Tibial artery (tissue), 4 donors: ENCODE measurements at regions not wholly inside any gene's neighbourhood (a gene's known extent, or its start where the extent isn't known, plus 50 kb on each side); places are given as distances from the start of the nearest gene placed in this dataset.

Experiments used
- DNase-seq, 2 donors: peaks; one replicate each; pipeline ENCODE4 v3.0.0-alpha.2; 2019
- H3K27ac ChIP-seq, 2 donors: fragments of 200-600 bp; sonication (generic) in 1 of 2; 1 replicate in 1 of 2; 2 replicates in 1 of 2; pipeline ENCODE4 v1.5.1; 2018 to 2019; ENCODE audit warnings: mild to moderate bottlenecking in 1 of 2
- H3K27me3 ChIP-seq, 2 donors: fragments of 200-600 bp; sonication (generic) in 1 of 2; one replicate each; pipeline versions ENCODE4 v1.5.1 to v1.6.0; 2016 to 2019
- H3K36me3 ChIP-seq, 3 donors: fragments of 200-600 bp; sonication (generic) in 2 of 3; one replicate each; pipeline ENCODE4 v1.5.1; 2016 to 2019; ENCODE audit warnings: mild to moderate bottlenecking in 2 of 3
- H3K4me1 ChIP-seq, 4 donors: fragments of 200-600 bp; sonication (generic) in 2 of 4; 1 replicate in 3 of 4; 2 replicates in 1 of 4; pipeline ENCODE4 v1.5.1; 2016 to 2019
- H3K4me3 ChIP-seq, 2 donors: fragments of 200-600 bp; sonication (generic) in 1 of 2; 1 replicate in 1 of 2; 2 replicates in 1 of 2; pipeline ENCODE4 v1.5.1; 2018 to 2019; ENCODE audit warnings: mild to moderate bottlenecking in 2 of 2
- H3K9me3 ChIP-seq, 3 donors: fragments of 200-600 bp; sonication (generic) in 1 of 3; one replicate each; pipeline ENCODE4 v1.5.1; 2016 to 2019
- intact Hi-C: fragments of 100-400 bp; cut with DNase I; formaldehyde crosslinking; loops from one replicate; pipeline ENCODE4 v1.15.0; 2023; ENCODE audit warnings: low total_unique reads
- TF ChIP-seq, protein P1 (sequence below), 2 experiments: fragments of 200-600 bp in 1 of 2; fragments of 450-650 bp in 1 of 2; IDR thresholded peaks; one replicate each; pipeline ENCODE4 v1.5.1; 2017 to 2019; ENCODE audit warnings: antibody characterized with exemption in 2 of 2, mild to moderate bottlenecking in 1 of 2, moderate library complexity in 1 of 2

DNA sequence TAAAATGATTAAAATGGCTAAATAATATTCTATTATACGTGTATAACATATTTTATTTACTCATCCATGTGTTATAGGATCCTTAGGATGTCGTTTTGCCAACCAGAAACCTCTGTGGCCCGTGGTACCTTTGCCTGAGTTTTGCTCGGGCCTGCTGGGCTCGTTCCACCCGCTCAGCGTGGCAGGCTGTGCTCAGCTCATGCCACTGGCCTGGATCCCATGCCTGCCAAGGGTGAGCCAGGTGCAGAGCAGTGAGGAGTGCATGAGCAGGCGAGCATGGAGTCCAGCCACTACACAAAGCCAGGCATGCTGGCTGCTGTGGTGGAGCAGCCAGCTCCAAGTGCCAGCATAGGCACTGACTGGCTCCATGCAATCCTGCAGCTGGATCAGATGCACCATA, 417.2 kb downstream of the TTLL7 start:
- H3K4me1 ChIP-seq, result no peaks in the 10 kb centered on the region
- intact Hi-C loops, result no loop called here
- no peaks in the 10 kb centered on the region for H3K36me3 ChIP-seq
- H3K27me3 ChIP-seq, result no peaks in the 10 kb centered on the region
- no peak overlapping the region for H3K4me3 ChIP-seq
- H3K9me3 ChIP-seq, result peaks cover 0 to 3% (median 0%) of the 10 kb centered on the region in 3 donors
- TF ChIP-seq, protein P1, sequence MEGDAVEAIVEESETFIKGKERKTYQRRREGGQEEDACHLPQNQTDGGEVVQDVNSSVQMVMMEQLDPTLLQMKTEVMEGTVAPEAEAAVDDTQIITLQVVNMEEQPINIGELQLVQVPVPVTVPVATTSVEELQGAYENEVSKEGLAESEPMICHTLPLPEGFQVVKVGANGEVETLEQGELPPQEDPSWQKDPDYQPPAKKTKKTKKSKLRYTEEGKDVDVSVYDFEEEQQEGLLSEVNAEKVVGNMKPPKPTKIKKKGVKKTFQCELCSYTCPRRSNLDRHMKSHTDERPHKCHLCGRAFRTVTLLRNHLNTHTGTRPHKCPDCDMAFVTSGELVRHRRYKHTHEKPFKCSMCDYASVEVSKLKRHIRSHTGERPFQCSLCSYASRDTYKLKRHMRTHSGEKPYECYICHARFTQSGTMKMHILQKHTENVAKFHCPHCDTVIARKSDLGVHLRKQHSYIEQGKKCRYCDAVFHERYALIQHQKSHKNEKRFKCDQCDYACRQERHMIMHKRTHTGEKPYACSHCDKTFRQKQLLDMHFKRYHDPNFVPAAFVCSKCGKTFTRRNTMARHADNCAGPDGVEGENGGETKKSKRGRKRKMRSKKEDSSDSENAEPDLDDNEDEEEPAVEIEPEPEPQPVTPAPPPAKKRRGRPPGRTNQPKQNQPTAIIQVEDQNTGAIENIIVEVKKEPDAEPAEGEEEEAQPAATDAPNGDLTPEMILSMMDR (IDR thresholded peaks at IDR 0.05), result no peak
- no peak overlapping the region for H3K27ac ChIP-seq
- no peak for DNase-seq

DNA sequence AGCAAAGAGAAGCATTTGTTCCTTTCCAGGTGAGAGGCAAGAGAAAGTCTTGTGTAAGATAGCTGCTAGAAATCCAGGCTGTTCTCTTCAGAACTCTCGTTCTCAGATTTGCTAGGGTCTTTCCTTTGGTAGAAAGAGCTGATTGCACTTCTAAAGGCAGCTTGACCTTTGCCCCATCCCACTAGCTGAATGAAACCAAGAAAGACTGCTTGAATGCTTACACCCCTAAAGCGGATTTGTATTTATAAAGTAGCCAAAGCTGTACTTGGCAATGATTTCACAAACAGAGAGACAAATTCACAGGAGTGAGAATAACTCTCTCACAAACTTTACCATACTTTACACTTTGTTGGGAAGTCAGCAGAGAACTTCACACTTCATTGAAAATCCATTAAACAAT, 424.1 kb downstream of the TTLL7 start:
- TF ChIP-seq, protein P1 (IDR thresholded peaks at IDR 0.05), result no peak

DNA sequence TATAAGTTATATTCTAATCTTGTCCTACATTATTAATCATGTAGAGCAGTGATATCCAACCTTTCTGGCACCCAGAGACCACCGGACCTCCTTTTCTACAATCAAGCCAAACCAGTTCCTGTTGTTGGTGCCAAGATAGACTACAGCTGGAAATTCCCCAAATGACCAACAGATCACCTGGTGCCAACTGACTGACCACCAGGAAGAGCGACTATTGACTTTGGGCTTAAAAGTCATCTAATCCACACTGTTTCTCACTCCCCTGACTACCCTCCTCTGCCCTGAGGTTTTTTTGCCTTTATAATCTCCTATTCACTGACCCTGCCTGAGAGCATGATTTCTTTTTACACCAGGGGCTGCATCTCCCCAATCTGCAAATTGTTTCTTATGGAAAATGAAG, 425.2 kb downstream of the TTLL7 start:
- H3K27me3 ChIP-seq, result no peaks in the 10 kb centered on the region
- TF ChIP-seq, protein P1 (IDR thresholded peaks at IDR 0.05), result no peak
- DNase-seq, result no peak
- H3K36me3 ChIP-seq, result no peaks in the 10 kb centered on the region
- H3K27ac ChIP-seq, result no peak overlapping the region
- no peaks in the 10 kb centered on the region for H3K9me3 ChIP-seq
- no peak overlapping the region for H3K4me3 ChIP-seq
- intact Hi-C loops, result loop anchor here (5.0 kb wide), 1 partner anchor 456 kb away; no protein-coding TSS in a partner anchor
- H3K4me1 ChIP-seq, result no peaks in the 10 kb centered on the region

More for the DNA sequence above, 424.1 kb downstream of the TTLL7 start:
- Histone ChIP-seq H3K9me3 (no peaks in the 10 kb centered on the region), H3K36me3 (no peaks in the 10 kb centered on the region), H3K27me3 (no peaks in the 10 kb centered on the region), H3K27ac (no peak overlapping the region), H3K4me3 (no peak overlapping the region), H3K4me1 (no peaks in the 10 kb centered on the region)
- intact Hi-C loops, result loop anchor here (5.0 kb wide), 1 partner anchor 457 kb away; no protein-coding TSS in a partner anchor
- no peak for DNase-seq

GRCh38 chr1:83571536-83571935, 427.4 kb downstream of the TTLL7 start:
- Histone ChIP-seq H3K27ac (no peak overlapping the region), H3K9me3 (no peaks in the 10 kb centered on the region), H3K4me3 (no peak overlapping the region), H3K4me1 (no peaks in the 10 kb centered on the region), H3K36me3 (no peaks in the 10 kb centered on the region), H3K27me3 (no peaks in the 10 kb centered on the region)
- intact Hi-C loops, result loop anchor here (5.0 kb wide), 1 partner anchor 454 kb away; no protein-coding TSS in a partner anchor
- DNase-seq, result no peak
- TF ChIP-seq, protein P1 (IDR thresholded peaks at IDR 0.05), result no peak

GRCh38 chr1:83561346-83561745, 437.6 kb downstream of the TTLL7 start:
- H3K27ac ChIP-seq, result no peak overlapping the region
- H3K36me3 ChIP-seq, result no peaks in the 10 kb centered on the region
- H3K4me1 ChIP-seq, result peaks cover 0 to 8% (median 0%) of the 10 kb centered on the region in 4 donors
- H3K9me3 ChIP-seq, result no peaks in the 10 kb centered on the region
- TF ChIP-seq, protein P1 (IDR thresholded peaks at IDR 0.05), result no peak
- no peak for DNase-seq
- intact Hi-C loops, result no loop called here
- H3K4me3 ChIP-seq, result no peak overlapping the region
- H3K27me3 ChIP-seq, result no peaks in the 10 kb centered on the region
